ENCODE measurements at regions not wholly inside any gene's neighbourhood (a gene's known extent, or its start where the extent isn't known, plus 50 kb on each side); places are given as distances from the start of the nearest gene placed in this dataset.

GRCh38 chr2:158024288-158024898 lies 77.3 kb upstream of the UPP2 start:
- H3K9me3 ChIP-seq: no peaks in the 10 kb centered on the region
- no peak for TF ChIP-seq POLR2A (IDR thresholded peaks at IDR 0.05)
- TF ChIP-seq EP300 (IDR thresholded peaks at IDR 0.05): no peak
- TF ChIP-seq POLR2AphosphoS5 (IDR thresholded peaks at IDR 0.05): no peak
- peak; percentile 71 to 82 (median 76) for TF ChIP-seq CTCF (IDR thresholded peaks at IDR 0.05)
- no peaks in the 10 kb centered on the region for H3K27me3 ChIP-seq
- 0% methylated on average over 4 of the region's 4 CpGs for WGBS, 2 donors (ENCODE audit: low coverage in 1 of 2)
- H3K36me3 ChIP-seq: no peaks in the 10 kb centered on the region
- no peak overlapping the region for H3K4me3 ChIP-seq
- ATAC-seq: no peak
- no peaks in the 10 kb centered on the region for H3K4me1 ChIP-seq
- H3K27ac ChIP-seq: no peak overlapping the region

- Histone ChIP-seq H3K4me3 (no peak overlapping the region), H3K9me3 (no peaks in the 10 kb centered on the region), H3K27me3 (no peaks in the 10 kb centered on the region), H3K36me3 (no peaks in the 10 kb centered on the region), H3K4me1 (no peaks in the 10 kb centered on the region), H3K27ac (no peak overlapping the region)
- TF ChIP-seq CTCF (IDR thresholded peaks at IDR 0.05) (no peak), POLR2AphosphoS5 (IDR thresholded peaks at IDR 0.05) (no peak), EP300 (IDR thresholded peaks at IDR 0.05) (no peak), POLR2A (IDR thresholded peaks at IDR 0.05) (no peak)
- WGBS, 2 donors (ENCODE audit: low coverage in 1 of 2): 80 to 100% methylated on average over 1 of the region's 1 CpG
- ATAC-seq: no peak
These were observed 78.8 kb upstream of the UPP2 start for GRCh38 chr2:158022888-158023287.

GRCh38 chr2:158021226-158021625 lies 80.5 kb upstream of the UPP2 start:
- ATAC-seq: no peak
- Histone ChIP-seq H3K27me3 (no peaks in the 10 kb centered on the region), H3K9me3 (no peaks in the 10 kb centered on the region), H3K27ac (no peak overlapping the region), H3K4me1 (no peaks in the 10 kb centered on the region), H3K4me3 (no peak overlapping the region), H3K36me3 (no peaks in the 10 kb centered on the region)
- WGBS, 2 donors (ENCODE audit: low coverage in 1 of 2): 80 to 81% methylated on average over 3 of the region's 3 CpGs
- no peak for TF ChIP-seq POLR2AphosphoS5 (IDR thresholded peaks at IDR 0.05)
- no peak for TF ChIP-seq CTCF (IDR thresholded peaks at IDR 0.05)
- no peak for TF ChIP-seq POLR2A (IDR thresholded peaks at IDR 0.05)
- TF ChIP-seq EP300 (IDR thresholded peaks at IDR 0.05): no peak

GRCh38 chr2:158015428-158016076 lies 86.1 kb upstream of the UPP2 start:
- no peak for TF ChIP-seq POLR2AphosphoS5 (IDR thresholded peaks at IDR 0.05)
- no peak for TF ChIP-seq POLR2A (IDR thresholded peaks at IDR 0.05)
- no peak for TF ChIP-seq EP300 (IDR thresholded peaks at IDR 0.05)
- Histone ChIP-seq H3K9me3 (no peaks in the 10 kb centered on the region), H3K27ac (no peak overlapping the region), H3K36me3 (no peaks in the 10 kb centered on the region), H3K4me1 (peaks cover 0 to 8% (median 0%) of the 10 kb centered on the region in 3 donors), H3K4me3 (no peak overlapping the region), H3K27me3 (no peaks in the 10 kb centered on the region)
- no peak for ATAC-seq
- WGBS, 2 donors (ENCODE audit: low coverage in 1 of 2): 88 to 100% methylated on average over 1 to 4 of the region's 4 CpGs

GRCh38 chr2:158013891-158014290 lies 87.8 kb upstream of the UPP2 start:
- Histone ChIP-seq H3K27me3 (no peaks in the 10 kb centered on the region), H3K4me1 (peaks cover 0 to 20% (median 6%) of the 10 kb centered on the region in 3 donors), H3K4me3 (no peak overlapping the region), H3K27ac (no peak overlapping the region), H3K36me3 (no peaks in the 10 kb centered on the region), H3K9me3 (no peaks in the 10 kb centered on the region)
- TF ChIP-seq POLR2AphosphoS5 (IDR thresholded peaks at IDR 0.05) (no peak), POLR2A (IDR thresholded peaks at IDR 0.05) (no peak), EP300 (IDR thresholded peaks at IDR 0.05) (no peak), CTCF (IDR thresholded peaks at IDR 0.05) (no peak)
- 67% methylated on average over 1 of the region's 1 CpG; no CpG with 5 or more reads in 1 of the 2 donors for WGBS, 2 donors (ENCODE audit: low coverage in 1 of 2)
- no peak for ATAC-seq

Measured in gastroesophageal sphincter (tissue), 4 donors.